Lung (tissue), 11 donors: ENCODE measurements at regions not wholly inside any gene's neighbourhood (a gene's known extent, or its start where the extent isn't known, plus 50 kb on each side); places are given as distances from the start of the nearest gene placed in this dataset.

ENCODE experiments used
- ATAC-seq: fragments of 200-7000 bp; cut with Tn5 transposase; one replicate; pipeline ENCODE4 v1.9.1; 2020; ENCODE audit warnings: moderate number of reproducible peaks; ENCODE audit not compliant: insufficient read depth, low FRiP score
- DNase-seq, 3 donors: peaks; one replicate each; pipeline ENCODE4 v3.0.0-alpha.2; 2013 to 2017
- H3K27ac ChIP-seq, 2 donors: one replicate each; pipeline ENCODE4 v1.5.1; 2013; ENCODE audit warnings: mild to moderate bottlenecking in 2 of 2, moderate library complexity in 2 of 2, control low read depth in 1 of 2, inconsistent platforms in 1 of 2, low read depth in 1 of 2, low read length in 1 of 2
- H3K27me3 ChIP-seq, 3 donors: one replicate each; pipeline ENCODE4 v1.5.1; 2013; ENCODE audit warnings: low read length in 2 of 3; ENCODE audit not compliant: control insufficient read depth in 3 of 3, insufficient read depth in 3 of 3
- H3K36me3 ChIP-seq, 4 donors: one replicate each; pipeline ENCODE4 v1.5.1; 2013; ENCODE audit warnings: low read length in 4 of 4, mild to moderate bottlenecking in 1 of 4, moderate library complexity in 1 of 4; ENCODE audit not compliant: control insufficient read depth in 4 of 4, insufficient read depth in 4 of 4
- H3K4me1 ChIP-seq, 5 donors: one replicate each; pipeline ENCODE4 v1.5.1; 2013; ENCODE audit warnings: low read length in 5 of 5, mild to moderate bottlenecking in 2 of 5, moderate library complexity in 1 of 5; ENCODE audit not compliant: control insufficient read depth in 5 of 5, insufficient read depth in 5 of 5
- H3K4me3 ChIP-seq: one replicate; pipeline ENCODE4 v1.5.1; 2013; ENCODE audit warnings: mild to moderate bottlenecking, control low read depth, moderate library complexity
- H3K9ac ChIP-seq, 2 donors: one replicate each; pipeline ENCODE4 v1.5.1; 2013; ENCODE audit warnings: low read length in 2 of 2, control low read depth in 1 of 2; ENCODE audit not compliant: insufficient read depth in 1 of 2
- H3K9me3 ChIP-seq, 4 donors: one replicate each; pipeline ENCODE4 v1.5.1; 2013; ENCODE audit warnings: low read length in 3 of 4, mild to moderate bottlenecking in 1 of 4, moderate library complexity in 1 of 4; ENCODE audit not compliant: control insufficient read depth in 4 of 4, insufficient read depth in 3 of 4
- CTCF ChIP-seq: IDR thresholded peaks from 2 replicates; pipeline ENCODE4 v1.5.1; 2012; ENCODE audit warnings: mild to moderate bottlenecking; ENCODE audit errors: control extremely low read depth, extremely low read depth
- WGBS, 2 donors: extraction: QIAGEN DNeasy Blood & Tissue Kit; methylation state at CpG; one replicate each; pipeline ENCODE4 v1.1.7; 2013; 5-methylcytosine and 5-hydroxymethylcytosine counted together
- donor health status: control.
- donor health status: control.
- donor health status: Bipolar disorder and iron deficiency.
- donor health status: healthy.
- donor health status: DM: yes; HTN: yes; CAD: no.

GRCh38 chr2:51212374-51212773 lies 180.4 kb upstream of the NRXN1 start:
- WGBS, 2 donors, result 88 to 92% methylated on average over 1 of the region's 1 CpG
- no peak for TF ChIP-seq CTCF
- Histone ChIP-seq H3K27ac (no peak overlapping the region), H3K9ac (no peak overlapping the region), H3K4me1 (no peaks in the 10 kb centered on the region), H3K9me3 (no peaks in the 10 kb centered on the region), H3K27me3 (no peaks in the 10 kb centered on the region), H3K4me3 (no peak overlapping the region), H3K36me3 (no peaks in the 10 kb centered on the region)
- DNase-seq, result no peak
- no peak for ATAC-seq

- Histone ChIP-seq H3K27me3 (no peaks in the 10 kb centered on the region), H3K36me3 (no peaks in the 10 kb centered on the region), H3K27ac (no peak overlapping the region), H3K4me1 (no peaks in the 10 kb centered on the region), H3K9ac (no peak overlapping the region), H3K9me3 (peaks cover 0 to 2% (median 0%) of the 10 kb centered on the region in 4 donors), H3K4me3 (no peak overlapping the region)
- DNase-seq, result no peak
- no peak for ATAC-seq
- TF ChIP-seq CTCF, result no peak
- 26 to 55% methylated on average over 1 of the region's 1 CpG for WGBS, 2 donors
These were observed 176.6 kb upstream of the NRXN1 start for GRCh38 chr2:51208521-51208920.

GRCh38 chr2:51201295-51201694 lies 169.4 kb upstream of the NRXN1 start:
- no peak for ATAC-seq
- H3K4me3 ChIP-seq, result no peak overlapping the region
- DNase-seq, result no peak

More at GRCh38 chr2:51201295-51201694, 169.4 kb upstream of the NRXN1 start:
- H3K9ac ChIP-seq, result no peak overlapping the region
- H3K27ac ChIP-seq, result no peak overlapping the region
- no peaks in the 10 kb centered on the region for H3K9me3 ChIP-seq
- H3K36me3 ChIP-seq, result no peaks in the 10 kb centered on the region
- H3K27me3 ChIP-seq, result no peaks in the 10 kb centered on the region
- H3K4me1 ChIP-seq, result no peaks in the 10 kb centered on the region
- TF ChIP-seq CTCF, result no peak
